T-helper 2 cell treated with Interferon-gamma antibody and Interleukin-4, amounts not matched to agents 100 ng/mL and 5 ng/mL, for 36 hours (primary cell): ENCODE measurements at regions not wholly inside any gene's neighbourhood (a gene's known extent, or its start where the extent isn't known, plus 50 kb on each side); places are given as distances from the start of the nearest gene placed in this dataset.

Experiments used
- intact Hi-C: fragments of 100-400 bp; cut with micrococcal nuclease; formaldehyde crosslinking; loops from one replicate; pipeline ENCODE4 v1.15.1; 2023

- intact Hi-C loops, result loop anchor here (10.0 kb wide), 2 partner anchors 124 to 336 kb away; partner anchors contain the start of gene DLL1
Observed at GRCh38 chr6:169958510-169958909, 207.1 kb downstream of the ERMARD start.

- intact Hi-C loops, result loop anchor here (10.0 kb wide), 2 partner anchors 123 to 337 kb away; partner anchors contain the start of gene DLL1
Observed at GRCh38 chr6:169957351-169957963, 206.0 kb downstream of the ERMARD start.

- intact Hi-C loops, result loop anchor here (10.0 kb wide), 2 partner anchors 122 to 338 kb away; partner anchors contain the start of gene DLL1
Observed at GRCh38 chr6:169956580-169956979, 205.2 kb downstream of the ERMARD start.

- intact Hi-C loops, result loop anchor here (10.0 kb wide), 2 partner anchors 121 to 339 kb away; partner anchors contain the start of gene DLL1
Observed at GRCh38 chr6:169955731-169956437, 204.5 kb downstream of the ERMARD start.

GRCh38 chr6:169954977-169955376 is 203.6 kb downstream of the ERMARD start:
- intact Hi-C loops, result loop anchor here (10.0 kb wide), 2 partner anchors 120 to 340 kb away; partner anchors contain the start of gene DLL1

GRCh38 chr6:169953686-169954085 is 202.3 kb downstream of the ERMARD start:
- intact Hi-C loops, result loop anchor here (10.0 kb wide), 2 partner anchors 119 to 341 kb away; partner anchors contain the start of gene DLL1

GRCh38 chr6:169950558-169950957 is 199.1 kb downstream of the ERMARD start:
- intact Hi-C loops, result loop anchor here (1.0 to 10.0 kb wide), 3 partner anchors 116 to 567 kb away; partner anchors contain the start of gene DLL1

GRCh38 chr6:169949511-169950097 is 198.2 kb downstream of the ERMARD start:
- intact Hi-C loops, result loop anchor here (1.0 to 10.0 kb wide), 3 partner anchors 115 to 568 kb away; partner anchors contain the start of gene DLL1

GRCh38 chr6:169946971-169947370 is 195.5 kb downstream of the ERMARD start:
- intact Hi-C loops, result no loop called here

- intact Hi-C loops, result no loop called here
Observed at GRCh38 chr6:169945117-169945516, 193.7 kb downstream of the ERMARD start.

- intact Hi-C loops, result no loop called here
Observed at GRCh38 chr6:169944415-169944814, 193.0 kb downstream of the ERMARD start.

GRCh38 chr6:169944061-169944337 is 192.6 kb downstream of the ERMARD start:
- intact Hi-C loops, result no loop called here

GRCh38 chr6:169943241-169944060 is 192.0 kb downstream of the ERMARD start:
- intact Hi-C loops, result no loop called here

- intact Hi-C loops, result no loop called here
Observed at GRCh38 chr6:169942173-169942572, 190.8 kb downstream of the ERMARD start.

- intact Hi-C loops, result no loop called here
Observed at GRCh38 chr6:169940481-169941271, 189.3 kb downstream of the ERMARD start.

GRCh38 chr6:169939554-169940164 is 188.2 kb downstream of the ERMARD start:
- intact Hi-C loops, result no loop called here

- intact Hi-C loops, result no loop called here
Observed at GRCh38 chr6:169938731-169939130, 187.3 kb downstream of the ERMARD start.

- intact Hi-C loops, result no loop called here
Observed at GRCh38 chr6:169938262-169938701, 186.9 kb downstream of the ERMARD start.

GRCh38 chr6:169937389-169938261 is 186.2 kb downstream of the ERMARD start:
- intact Hi-C loops, result no loop called here
